Testis (tissue), 2 donors: ENCODE measurements at regions not wholly inside any gene's neighbourhood (a gene's known extent, or its start where the extent isn't known, plus 50 kb on each side); places are given as distances from the start of the nearest gene placed in this dataset.

Experiments
- POLR2A ChIP-seq: fragments of 450-650 bp; IDR thresholded peaks from one replicate; pipeline ENCODE4 v1.6.1; 2017; ENCODE audit warnings: antibody characterized with exemption, mild to moderate bottlenecking, moderate library complexity
- TF ChIP-seq, protein P1 (sequence below), 3 experiments: fragments of 450-650 bp in 2 of 3; fragments of 200-600 bp in 1 of 3; sonication (generic) in 1 of 3; IDR thresholded peaks; one replicate each; pipeline ENCODE4 v1.5.1; 2016 to 2019; ENCODE audit warnings: antibody characterized with exemption in 3 of 3, mild to moderate bottlenecking in 2 of 3, moderate library complexity in 1 of 3

DNA sequence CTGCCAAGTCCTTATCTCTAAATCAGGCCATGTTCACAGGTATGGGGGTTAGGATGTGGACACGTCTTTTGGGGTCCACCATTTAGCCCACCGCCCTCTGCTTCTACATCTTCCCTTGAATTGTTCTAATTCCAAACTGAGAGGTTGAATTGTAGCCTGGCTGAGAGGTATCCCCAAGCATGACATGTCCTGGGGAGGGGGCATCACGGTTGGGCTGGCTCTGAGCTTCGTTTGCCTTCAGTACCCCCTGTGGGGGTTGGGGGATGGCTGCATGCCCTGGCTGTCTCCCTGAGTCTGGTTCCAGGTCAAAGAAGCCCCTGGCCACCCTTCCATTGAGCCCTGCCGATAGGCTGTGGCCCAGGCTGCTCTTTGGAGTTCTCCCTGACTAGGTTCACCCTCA lies 204.6 kb downstream of the GLRX3 start:
- TF ChIP-seq, protein P1, sequence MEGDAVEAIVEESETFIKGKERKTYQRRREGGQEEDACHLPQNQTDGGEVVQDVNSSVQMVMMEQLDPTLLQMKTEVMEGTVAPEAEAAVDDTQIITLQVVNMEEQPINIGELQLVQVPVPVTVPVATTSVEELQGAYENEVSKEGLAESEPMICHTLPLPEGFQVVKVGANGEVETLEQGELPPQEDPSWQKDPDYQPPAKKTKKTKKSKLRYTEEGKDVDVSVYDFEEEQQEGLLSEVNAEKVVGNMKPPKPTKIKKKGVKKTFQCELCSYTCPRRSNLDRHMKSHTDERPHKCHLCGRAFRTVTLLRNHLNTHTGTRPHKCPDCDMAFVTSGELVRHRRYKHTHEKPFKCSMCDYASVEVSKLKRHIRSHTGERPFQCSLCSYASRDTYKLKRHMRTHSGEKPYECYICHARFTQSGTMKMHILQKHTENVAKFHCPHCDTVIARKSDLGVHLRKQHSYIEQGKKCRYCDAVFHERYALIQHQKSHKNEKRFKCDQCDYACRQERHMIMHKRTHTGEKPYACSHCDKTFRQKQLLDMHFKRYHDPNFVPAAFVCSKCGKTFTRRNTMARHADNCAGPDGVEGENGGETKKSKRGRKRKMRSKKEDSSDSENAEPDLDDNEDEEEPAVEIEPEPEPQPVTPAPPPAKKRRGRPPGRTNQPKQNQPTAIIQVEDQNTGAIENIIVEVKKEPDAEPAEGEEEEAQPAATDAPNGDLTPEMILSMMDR (IDR thresholded peaks at IDR 0.05) = no peak
- TF ChIP-seq POLR2A = no peak
